CD14-positive monocyte (primary cell): ENCODE measurements at regions not wholly inside any gene's neighbourhood (a gene's known extent, or its start where the extent isn't known, plus 50 kb on each side); places are given as distances from the start of the nearest gene placed in this dataset.

Source experiments
- DNase-seq, 3 donors: peaks; one replicate each; pipeline ENCODE4 v3.0.0-alpha.2; 2011 to 2022
- H2AFZ ChIP-seq: 2 replicates; pipeline ENCODE4 v1.6.0; 2012; ENCODE audit warnings: mild to moderate bottlenecking, low read depth, low read length, inconsistent platforms; ENCODE audit not compliant: insufficient read depth, poor library complexity, severe bottlenecking
- H3K27ac ChIP-seq, 2 donors: 1 replicate in 1 of 2; 2 replicates in 1 of 2; pipeline ENCODE4 v1.5.1; 2012 to 2013; ENCODE audit warnings: low read length in 2 of 2, control low read depth in 1 of 2, inconsistent platforms in 1 of 2, low read depth in 1 of 2, mild to moderate bottlenecking in 1 of 2
- H3K27me3 ChIP-seq, 2 donors: one replicate each; pipeline versions ENCODE4 v1.6.0 to v1.6.1; 2011 to 2013; ENCODE audit warnings: low read length in 2 of 2; ENCODE audit not compliant: control insufficient read depth in 2 of 2, insufficient read depth in 2 of 2
- H3K36me3 ChIP-seq, 2 donors: replicated peaks in 1 of 2; 1 replicate in 1 of 2; 2 replicates in 1 of 2; pipeline versions ENCODE4 v1.5.1 to v1.6.1; 2012 to 2013; ENCODE audit warnings: low read length in 2 of 2, control low read depth in 1 of 2, inconsistent platforms in 1 of 2, mild to moderate bottlenecking in 1 of 2; ENCODE audit not compliant: insufficient read depth in 2 of 2, control insufficient read depth in 1 of 2
- H3K4me1 ChIP-seq, 2 donors: 1 replicate in 1 of 2; 2 replicates in 1 of 2; pipeline versions ENCODE4 v1.5.1 to v1.6.1; 2012 to 2013; ENCODE audit warnings: low read length in 2 of 2, control low read depth in 1 of 2, inconsistent platforms in 1 of 2, mild to moderate bottlenecking in 1 of 2, moderate library complexity in 1 of 2; ENCODE audit not compliant: insufficient read depth in 2 of 2, control insufficient read depth in 1 of 2
- H3K4me2 ChIP-seq: replicated peaks from 2 replicates; pipeline ENCODE3; 2012; ENCODE audit warnings: low read length, moderate library complexity, mild to moderate bottlenecking; ENCODE audit not compliant: poor library complexity, severe bottlenecking; ENCODE audit errors: extremely low read depth
- H3K4me3 ChIP-seq, 3 experiments: fragments of 200-600 bp in 1 of 3; sonication (generic) in 1 of 3; replicated peaks in 1 of 3; 1 replicate in 2 of 3; 2 replicates in 1 of 3; pipeline ENCODE4 v1.5.1; 2011 to 2013; ENCODE audit warnings: low read length in 3 of 3, mild to moderate bottlenecking in 3 of 3, control low read depth in 2 of 3, low read depth in 2 of 3, inconsistent platforms in 1 of 3, moderate library complexity in 1 of 3
- H3K79me2 ChIP-seq: 2 replicates; pipeline ENCODE4 v1.6.0; 2012; ENCODE audit warnings: mild to moderate bottlenecking, control low read depth, inconsistent platforms, low read length, moderate library complexity; ENCODE audit not compliant: insufficient read depth
- H3K9ac ChIP-seq: 2 replicates; pipeline ENCODE4 v1.6.0; 2017; ENCODE audit warnings: low read length, mild to moderate bottlenecking; ENCODE audit not compliant: insufficient read depth, poor library complexity, severe bottlenecking
- H3K9me3 ChIP-seq, 2 donors: replicated peaks in 1 of 2; 1 replicate in 1 of 2; 2 replicates in 1 of 2; pipeline versions ENCODE4 v1.5.1 to v1.6.1; 2012 to 2013; ENCODE audit warnings: low read length in 2 of 2, control low read depth in 1 of 2; ENCODE audit not compliant: control insufficient read depth in 1 of 2, insufficient read depth in 1 of 2
- H4K20me1 ChIP-seq: 2 replicates; pipeline ENCODE4 v1.6.0; 2012; ENCODE audit warnings: mild to moderate bottlenecking, low read length, control low read depth, moderate library complexity; ENCODE audit not compliant: insufficient read depth
- H3K27ac Mint-ChIP-seq, 7 donors: one replicate each; pipeline ENCODE4 v1.8.0; 2020; ENCODE audit warnings: mild to moderate bottlenecking in 7 of 7, mixed read lengths in 7 of 7, moderate library complexity in 6 of 7, inconsistent platforms in 2 of 7
- H3K27me3 Mint-ChIP-seq, 3 donors: one replicate each; pipeline ENCODE4 v1.8.0; 2021 to 2022; ENCODE audit warnings: low read depth in 3 of 3, mild to moderate bottlenecking in 3 of 3, mixed read lengths in 3 of 3, moderate library complexity in 3 of 3, inconsistent platforms in 1 of 3
- H3K36me3 Mint-ChIP-seq, 2 donors: one replicate each; pipeline ENCODE4 v1.8.0; 2020; ENCODE audit warnings: mixed read lengths in 2 of 2, inconsistent platforms in 1 of 2, mild to moderate bottlenecking in 1 of 2
- H3K4me1 Mint-ChIP-seq: one replicate; pipeline ENCODE4 v1.8.0; 2020; ENCODE audit warnings: mild to moderate bottlenecking, mixed read lengths
- H3K4me3 Mint-ChIP-seq, 2 donors: one replicate each; pipeline ENCODE4 v1.8.0; 2020; ENCODE audit warnings: mild to moderate bottlenecking in 2 of 2, mixed read lengths in 2 of 2, moderate library complexity in 1 of 2
- H3K9me3 Mint-ChIP-seq, 7 donors: one replicate each; pipeline ENCODE4 v1.8.0; 2020 to 2022; ENCODE audit warnings: mixed read lengths in 7 of 7, mild to moderate bottlenecking in 6 of 7, moderate library complexity in 6 of 7, inconsistent platforms in 2 of 7
- WGBS: methylation state at CpG from one replicate; pipeline ENCODE4 v1.1.5; 2013; ENCODE audit warnings: missing lambda C conversion rate; ENCODE audit not compliant: insufficient coverage; 5-methylcytosine and 5-hydroxymethylcytosine counted together
- intact Hi-C, 2 donors: fragments of 100-400 bp; cut with micrococcal nuclease; formaldehyde crosslinking; loops; one replicate each; pipeline versions ENCODE4 v1.15.0 to v1.15.1; 2023
- TF ChIP-seq, protein P1 (sequence below): fragments of 200-600 bp; IDR thresholded peaks from one replicate; pipeline ENCODE4 v1.8.0; 2022; ENCODE audit warnings: antibody characterized with exemption, mild to moderate bottlenecking

DNA sequence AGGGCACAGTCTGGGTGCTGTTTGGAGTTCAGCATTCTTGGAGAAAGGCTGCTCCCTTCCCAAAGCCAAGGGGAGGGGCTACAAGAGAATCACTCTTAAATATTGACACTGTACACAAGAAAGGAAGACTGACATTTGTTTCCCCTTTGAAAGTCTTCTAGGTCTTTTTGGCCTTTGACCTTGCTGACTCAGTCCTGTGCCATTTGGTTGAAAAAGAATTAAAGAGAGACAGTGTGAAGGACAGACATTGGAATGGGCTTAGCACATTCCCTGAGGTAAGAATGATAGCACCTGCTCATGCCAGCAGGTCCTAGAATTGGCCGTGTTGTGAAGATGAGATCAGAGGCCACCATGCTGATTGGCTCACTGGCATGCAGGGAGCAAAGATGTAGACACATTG, 271.4 kb upstream of the ZNF608 start:
- Mint-ChIP-seq H3K27ac (no peak overlapping the region), H3K4me1 (no peaks in the 10 kb centered on the region), H3K27me3 (peaks cover 0 to 4% (median 0%) of the 10 kb centered on the region in 3 donors), H3K9me3 (peaks cover 0 to 3% (median 0%) of the 10 kb centered on the region in 7 donors), H3K4me3 (no peak overlapping the region), H3K36me3 (no peaks in the 10 kb centered on the region)
- 67% methylated on average over 1 of the region's 1 CpG for WGBS
- DNase-seq: no peak
- Histone ChIP-seq H3K9me3 (no peaks in the 10 kb centered on the region), H3K4me2 (no peak overlapping the region), H3K4me3 (no peak overlapping the region), H4K20me1 (no peaks in the 10 kb centered on the region), H3K9ac (no peak overlapping the region), H2AFZ (no peak overlapping the region), H3K27me3 (no peaks in the 10 kb centered on the region), H3K27ac (no peak overlapping the region), H3K36me3 (no peaks in the 10 kb centered on the region), H3K4me1 (no peaks in the 10 kb centered on the region), H3K79me2 (no peaks in the 10 kb centered on the region)
- TF ChIP-seq, protein P1, sequence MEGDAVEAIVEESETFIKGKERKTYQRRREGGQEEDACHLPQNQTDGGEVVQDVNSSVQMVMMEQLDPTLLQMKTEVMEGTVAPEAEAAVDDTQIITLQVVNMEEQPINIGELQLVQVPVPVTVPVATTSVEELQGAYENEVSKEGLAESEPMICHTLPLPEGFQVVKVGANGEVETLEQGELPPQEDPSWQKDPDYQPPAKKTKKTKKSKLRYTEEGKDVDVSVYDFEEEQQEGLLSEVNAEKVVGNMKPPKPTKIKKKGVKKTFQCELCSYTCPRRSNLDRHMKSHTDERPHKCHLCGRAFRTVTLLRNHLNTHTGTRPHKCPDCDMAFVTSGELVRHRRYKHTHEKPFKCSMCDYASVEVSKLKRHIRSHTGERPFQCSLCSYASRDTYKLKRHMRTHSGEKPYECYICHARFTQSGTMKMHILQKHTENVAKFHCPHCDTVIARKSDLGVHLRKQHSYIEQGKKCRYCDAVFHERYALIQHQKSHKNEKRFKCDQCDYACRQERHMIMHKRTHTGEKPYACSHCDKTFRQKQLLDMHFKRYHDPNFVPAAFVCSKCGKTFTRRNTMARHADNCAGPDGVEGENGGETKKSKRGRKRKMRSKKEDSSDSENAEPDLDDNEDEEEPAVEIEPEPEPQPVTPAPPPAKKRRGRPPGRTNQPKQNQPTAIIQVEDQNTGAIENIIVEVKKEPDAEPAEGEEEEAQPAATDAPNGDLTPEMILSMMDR: no peak
- intact Hi-C loops: no loop called here

DNA sequence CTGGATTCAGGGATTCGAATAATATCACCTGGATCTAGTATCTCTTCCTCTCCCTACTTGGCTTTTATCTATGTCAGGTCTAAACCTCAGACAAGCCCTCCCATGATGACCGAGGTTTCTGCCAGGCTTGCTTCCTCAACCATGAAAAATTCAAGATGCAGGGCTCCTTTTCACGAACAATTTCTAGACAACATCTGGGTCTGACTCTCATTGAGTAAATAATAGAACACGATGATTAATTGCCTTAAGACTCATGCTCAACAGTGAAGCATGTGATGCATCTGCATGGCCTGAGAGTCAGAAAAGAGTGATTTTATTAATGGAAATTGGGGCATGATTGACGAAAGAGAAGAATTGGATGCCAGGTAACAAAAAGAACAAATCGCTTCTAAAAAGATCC, 277.2 kb upstream of the ZNF608 start:
- H3K27me3 Mint-ChIP-seq: peaks cover 0 to 4% (median 0%) of the 10 kb centered on the region in 3 donors
- H3K4me1 Mint-ChIP-seq: no peaks in the 10 kb centered on the region
- H3K9me3 ChIP-seq: no peaks in the 10 kb centered on the region
- no peaks in the 10 kb centered on the region for H3K36me3 ChIP-seq
- no peak overlapping the region for H3K4me3 ChIP-seq
- WGBS: 100% methylated on average over 1 of the region's 6 CpGs
- H3K9me3 Mint-ChIP-seq: peaks cover 0 to 5% (median 0%) of the 10 kb centered on the region in 7 donors
- H3K79me2 ChIP-seq: no peaks in the 10 kb centered on the region
- intact Hi-C loops: no loop called here
- TF ChIP-seq, protein P1: no peak
- H2AFZ ChIP-seq: no peak overlapping the region
- no peak overlapping the region for H3K27ac ChIP-seq
- no peaks in the 10 kb centered on the region for H3K27me3 ChIP-seq
- no peaks in the 10 kb centered on the region for H3K4me1 ChIP-seq
- DNase-seq: no peak
- no peaks in the 10 kb centered on the region for H3K36me3 Mint-ChIP-seq
- H3K4me3 Mint-ChIP-seq: no peak overlapping the region
- no peaks in the 10 kb centered on the region for H4K20me1 ChIP-seq
- no peak overlapping the region for H3K9ac ChIP-seq
- H3K27ac Mint-ChIP-seq: no peak overlapping the region
- no peak overlapping the region for H3K4me2 ChIP-seq
